GM19397 (cell line): ENCODE measurements at regions not wholly inside any gene's neighbourhood (a gene's known extent, or its start where the extent isn't known, plus 50 kb on each side); places are given as distances from the start of the nearest gene placed in this dataset.

Experiments used
- ATAC-seq: cut with Tn5 transposase; IDR thresholded peaks from one replicate; pipeline ENCODE4 v1.9.1; 2021; ENCODE audit warnings: mild to moderate bottlenecking, moderate library complexity; ENCODE audit not compliant: unreplicated experiment

DNA sequence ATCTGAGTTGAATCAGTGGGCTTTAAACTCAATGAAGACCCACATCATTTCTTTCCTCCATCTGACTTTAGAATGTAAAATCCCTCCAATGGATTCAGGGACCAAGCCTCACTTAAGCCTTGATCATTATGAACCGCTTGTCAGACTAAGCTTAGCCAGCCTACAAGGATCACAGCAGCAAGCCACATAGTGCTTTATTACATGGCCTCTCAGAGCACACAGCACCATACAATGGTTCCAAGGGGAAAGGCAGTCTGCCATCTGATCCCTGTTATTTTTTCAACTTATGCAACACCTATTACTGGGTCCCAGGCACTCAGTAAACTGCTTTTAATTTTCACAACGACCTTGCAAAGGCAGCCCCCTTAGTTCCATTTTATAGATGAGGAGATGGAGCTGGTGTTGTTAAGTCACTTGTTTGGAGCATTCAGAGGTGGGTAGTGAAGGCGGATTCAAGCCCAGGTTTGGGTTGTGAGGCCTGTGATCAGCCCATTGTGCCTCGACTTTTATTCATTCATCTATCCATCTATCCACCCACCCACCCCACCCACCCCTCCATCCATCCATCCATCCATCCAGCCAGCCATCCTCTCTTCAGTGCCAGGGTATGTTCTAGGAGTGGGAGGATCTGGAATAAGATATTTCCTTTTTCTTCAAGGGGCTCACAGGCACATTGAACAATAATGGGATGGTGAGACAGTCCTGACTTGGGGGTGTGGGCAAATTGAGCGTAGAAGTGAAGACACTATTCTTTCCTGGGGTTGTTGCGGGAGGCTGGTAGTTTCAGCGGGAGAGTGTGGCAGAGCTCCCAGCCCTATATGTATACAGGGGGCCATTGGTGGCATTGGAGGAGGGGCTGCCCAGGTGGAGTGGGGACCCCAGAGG lies 141.2 kb downstream of the MYCN start:
- ATAC-seq: no peak

DNA sequence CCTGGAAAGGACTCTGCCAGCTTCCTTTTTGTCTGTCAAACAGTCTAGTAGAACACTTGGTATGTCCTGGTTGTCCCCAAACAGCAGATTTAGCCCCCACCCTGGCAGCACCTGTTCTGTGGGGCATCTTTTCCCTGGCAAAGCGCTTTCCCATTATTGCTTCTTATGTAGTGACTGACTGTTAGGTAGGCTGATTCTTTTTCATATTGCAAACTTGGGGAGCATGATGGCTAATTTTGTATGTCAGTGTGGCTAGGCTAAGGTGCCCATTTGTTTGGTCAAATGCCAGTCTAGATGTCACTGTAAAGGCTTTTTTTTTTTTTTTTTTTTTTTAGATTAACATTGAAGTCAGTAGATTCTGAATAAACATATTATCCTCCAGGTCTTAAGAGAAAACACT lies 140.2 kb downstream of the MYCN start:
- no peak for ATAC-seq

DNA sequence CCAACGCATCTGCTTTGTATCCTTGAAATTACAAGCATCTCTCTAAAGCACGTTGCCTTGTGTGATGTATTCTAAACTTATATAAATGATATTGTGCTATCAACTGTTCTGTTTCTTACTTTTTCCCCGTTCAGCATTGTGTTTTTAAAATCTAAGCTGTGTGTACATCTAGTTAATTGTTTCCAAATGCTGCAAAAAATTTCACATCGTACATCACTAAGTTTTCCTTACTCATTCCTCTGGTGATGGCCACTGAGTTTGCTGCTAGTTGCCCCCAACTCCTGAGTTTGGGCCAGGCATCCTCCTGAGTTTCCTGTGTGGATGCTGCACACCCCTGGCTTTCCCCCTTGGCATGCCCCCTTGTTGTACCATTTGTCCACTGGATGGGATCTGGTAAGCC lies 139.7 kb downstream of the MYCN start:
- no peak for ATAC-seq

- ATAC-seq: no peak
Observed at GRCh38 chr2:16079637-16080036, 139.3 kb downstream of the MYCN start.

- no peak for ATAC-seq
Observed at GRCh38 chr2:16077601-16078000, 137.3 kb downstream of the MYCN start.

- no peak for ATAC-seq
Observed at GRCh38 chr2:16076911-16077310, 136.6 kb downstream of the MYCN start.

- no peak for ATAC-seq
Observed at GRCh38 chr2:16075045-16076012, 135.0 kb downstream of the MYCN start.

DNA sequence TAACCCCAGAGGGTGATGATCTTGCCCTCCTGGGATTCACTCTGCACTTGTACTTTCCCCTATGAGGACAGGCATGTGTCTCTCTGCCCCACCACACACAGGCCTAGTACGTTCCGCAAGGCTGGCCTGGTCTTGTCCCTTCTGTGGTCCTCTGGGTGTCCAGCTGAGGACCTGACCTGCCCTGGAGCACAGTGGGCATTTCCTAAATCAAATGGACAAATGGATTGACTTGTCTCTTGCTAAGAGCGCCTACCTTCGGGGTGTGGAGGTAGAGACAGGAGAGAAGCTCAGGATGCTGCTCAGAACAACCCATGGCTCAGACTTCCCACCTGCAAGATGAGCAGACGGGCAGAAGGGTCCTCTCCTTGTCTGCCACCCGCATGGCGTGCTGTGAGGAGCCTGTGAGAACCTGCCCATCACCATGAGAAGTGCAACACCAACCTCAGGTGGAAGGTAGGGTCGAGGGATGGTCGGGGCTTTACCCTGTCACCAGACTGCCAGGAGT lies 133.6 kb downstream of the MYCN start:
- no peak for ATAC-seq

- ATAC-seq: no peak
Observed at GRCh38 chr2:16073471-16073870, 133.1 kb downstream of the MYCN start.

DNA sequence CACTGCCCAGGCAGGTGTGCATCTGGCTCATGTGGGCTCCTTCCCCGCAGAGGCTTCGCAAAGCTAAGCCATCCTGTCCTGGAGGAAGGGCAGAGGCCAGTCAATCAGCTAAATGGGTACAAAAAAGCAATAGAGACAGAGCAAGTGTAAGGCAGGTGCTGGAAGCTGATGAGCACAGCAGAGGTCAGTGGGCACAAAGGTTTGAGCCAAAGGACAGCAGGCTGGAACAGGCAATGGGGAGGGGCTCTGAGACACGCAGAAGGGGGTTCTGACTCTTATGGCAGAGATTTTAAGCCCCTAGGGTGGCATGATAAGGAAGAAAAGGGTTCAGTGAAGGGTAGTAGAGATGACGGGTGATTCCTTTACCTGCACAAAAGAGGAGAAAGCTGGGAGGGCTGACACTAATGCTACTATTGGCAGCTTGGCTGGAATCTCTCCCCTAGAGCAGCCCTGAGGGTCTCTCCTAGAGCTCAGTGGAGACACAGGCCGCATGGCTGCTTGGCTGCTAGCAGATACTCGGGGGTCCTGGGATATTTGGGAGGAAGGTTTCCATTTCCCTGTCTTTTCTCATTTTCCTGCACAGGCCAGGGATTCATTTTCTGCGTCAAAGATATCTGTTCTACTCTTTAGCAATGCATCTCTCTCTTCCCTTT lies 132.4 kb downstream of the MYCN start:
- no peak for ATAC-seq

GRCh38 chr2:16071865-16072637 lies 131.7 kb downstream of the MYCN start:
- ATAC-seq: no peak

DNA sequence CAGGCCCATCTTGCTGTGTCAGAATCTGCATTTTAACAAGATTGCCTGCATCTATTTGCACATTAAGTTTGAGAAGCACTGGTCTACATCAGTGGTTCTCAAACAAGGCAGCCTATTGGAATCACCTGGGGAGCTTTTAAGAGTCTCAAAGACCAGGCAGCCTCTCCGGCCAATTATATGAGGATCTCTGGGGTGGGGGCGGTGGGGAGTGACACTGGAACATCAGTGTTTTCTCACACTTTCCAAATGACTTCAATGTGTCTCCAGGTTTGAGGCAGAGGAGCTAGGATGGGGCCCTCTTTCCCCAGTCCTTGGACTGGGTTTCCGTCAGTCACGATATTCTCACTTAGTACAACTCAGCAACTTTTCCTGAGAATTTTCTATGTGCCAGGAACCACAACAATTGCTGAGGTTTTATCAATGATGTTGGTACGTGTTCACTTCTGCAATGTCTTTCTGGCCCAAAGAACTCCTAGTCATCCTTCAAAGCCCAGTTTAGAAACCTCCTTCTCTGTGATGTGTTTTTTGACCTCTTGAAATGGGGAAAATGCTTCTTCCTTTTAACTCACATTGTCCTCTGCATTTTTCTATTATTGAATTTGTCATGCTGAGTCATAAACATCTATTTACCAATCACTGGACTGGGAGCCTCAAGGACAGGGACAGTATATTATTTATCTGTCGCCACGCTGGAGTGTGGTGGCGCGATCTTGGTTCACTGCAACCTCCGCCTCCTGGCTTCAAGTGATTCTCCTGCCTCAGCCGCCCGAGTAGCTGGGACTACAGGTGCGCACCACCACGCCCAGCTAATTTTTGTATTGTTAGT lies 130.9 kb downstream of the MYCN start:
- no peak for ATAC-seq

GRCh38 chr2:16070648-16070971 lies 130.3 kb downstream of the MYCN start:
- ATAC-seq: no peak

DNA sequence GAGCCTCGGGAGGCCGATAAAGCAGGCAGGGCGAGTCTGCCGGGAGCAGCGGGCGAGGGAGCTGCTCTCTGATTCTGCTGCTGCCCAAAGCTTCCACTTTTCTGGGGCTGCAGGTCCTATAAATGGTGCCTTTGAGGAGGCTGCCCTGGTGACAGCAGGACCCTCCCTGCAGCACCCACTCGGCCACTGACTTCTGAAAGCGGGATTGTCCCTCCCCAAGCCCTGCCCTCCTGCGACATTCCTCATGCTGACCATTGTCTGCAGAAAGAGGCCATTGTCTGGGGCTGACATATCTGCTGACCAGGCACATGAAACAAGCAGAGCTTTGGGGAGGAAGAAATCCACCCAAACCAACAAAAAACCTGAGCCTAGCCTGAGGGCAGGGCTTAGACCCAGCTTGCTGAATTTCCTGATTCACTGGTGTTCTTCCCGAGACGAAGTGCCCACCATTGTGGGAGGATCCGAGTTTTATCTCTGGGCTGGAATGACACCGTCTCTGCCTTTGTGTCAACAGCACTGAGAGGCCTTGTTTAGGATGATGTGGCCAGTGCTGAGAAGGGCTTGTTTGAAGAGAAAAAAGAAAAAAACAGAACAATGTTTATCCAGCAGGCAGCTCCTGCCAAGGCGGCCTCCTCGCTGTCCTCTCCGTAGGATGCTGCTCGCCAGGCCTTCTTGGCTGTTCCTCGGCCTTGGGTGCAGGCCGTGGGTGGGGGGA lies 129.7 kb downstream of the MYCN start:
- ATAC-seq: no peak

DNA sequence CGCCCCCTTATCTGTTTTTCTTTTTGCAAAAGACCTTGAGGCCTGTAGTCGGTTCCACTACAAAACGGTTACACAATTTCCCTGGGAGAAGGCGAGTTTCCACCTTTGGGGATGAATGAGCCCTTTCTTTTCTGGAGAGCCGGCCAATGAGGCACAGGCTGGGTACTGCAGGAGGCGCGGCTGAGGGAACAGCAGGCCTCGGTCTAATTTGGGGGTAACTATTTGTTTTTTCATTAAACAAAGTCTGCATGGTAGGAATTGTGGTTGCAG lies 129.2 kb downstream of the MYCN start:
- no peak for ATAC-seq

DNA sequence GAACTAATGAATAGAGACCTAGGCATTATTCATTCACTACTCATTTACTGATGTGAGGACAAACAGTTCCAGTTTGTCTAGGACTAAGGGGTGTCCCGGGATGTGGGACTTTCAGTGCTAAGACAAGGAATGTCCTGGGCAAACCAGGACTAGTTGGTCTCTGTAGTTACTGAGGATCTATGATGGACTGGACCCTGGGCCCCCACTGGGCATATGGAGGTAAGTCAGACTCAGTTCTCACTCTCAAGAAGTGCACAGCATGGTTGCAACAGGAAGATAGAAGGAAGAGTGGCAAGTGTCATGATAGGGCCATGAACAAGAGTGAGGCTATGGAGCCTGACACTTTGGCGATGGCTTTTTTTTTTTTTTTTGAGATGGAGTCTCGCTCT lies 128.2 kb downstream of the MYCN start:
- no peak for ATAC-seq

GRCh38 chr2:16067866-16068551 lies 127.7 kb downstream of the MYCN start:
- no peak for ATAC-seq

DNA sequence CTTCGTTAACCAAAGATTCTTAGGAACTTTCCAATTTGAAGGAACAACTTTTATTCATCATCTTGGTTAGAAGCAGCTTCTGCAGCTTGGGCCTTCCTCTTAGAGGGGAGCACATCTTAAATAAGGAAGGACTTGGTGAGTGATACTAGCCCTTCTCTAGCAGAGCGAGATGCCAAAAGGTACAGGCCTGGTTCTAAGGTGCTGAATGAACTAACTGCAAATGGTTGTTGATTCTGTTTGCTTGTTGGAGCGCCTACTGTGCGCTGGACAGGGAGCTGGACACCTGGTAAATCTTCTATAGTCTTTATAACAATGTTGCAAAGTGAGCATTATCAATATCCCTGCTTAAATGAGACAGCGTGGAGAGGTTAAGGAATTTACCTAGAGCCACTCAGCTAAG lies 127.1 kb downstream of the MYCN start:
- no peak for ATAC-seq

DNA sequence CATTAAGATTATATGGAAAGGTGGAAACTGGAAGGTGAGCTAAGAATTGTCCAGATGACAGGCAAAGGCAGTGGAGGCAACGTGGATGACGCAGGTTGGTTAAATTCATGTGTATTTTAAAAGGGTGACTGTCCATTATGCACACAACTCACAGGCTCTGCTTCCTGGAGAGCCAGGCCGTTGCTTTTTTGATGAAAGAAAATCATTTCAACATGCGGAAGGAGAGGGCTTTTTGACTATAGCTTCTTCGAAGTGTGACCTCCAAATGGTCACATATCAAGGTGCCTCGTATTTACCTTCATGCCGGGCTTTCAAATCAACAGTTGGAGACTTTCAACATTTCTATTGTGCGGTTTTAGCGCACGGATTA lies 126.7 kb downstream of the MYCN start:
- ATAC-seq: no peak
